ENCODE measurements at regions not wholly inside any gene's neighbourhood (a gene's known extent, or its start where the extent isn't known, plus 50 kb on each side); places are given as distances from the start of the nearest gene placed in this dataset.

GRCh38 chr10:1858048-1858447 is 120.7 kb upstream of the ADARB2 start:
- H4K91ac ChIP-seq (ENCODE audit: insufficient read length, low read depth, low read length) = no peak overlapping the region
- no peaks in the 10 kb centered on the region for H3K79me2 ChIP-seq (ENCODE audit: insufficient read depth, low read length)
- H3K79me1 ChIP-seq (ENCODE audit: insufficient read depth, low read depth, low read length, poor library complexity, severe bottlenecking) = no peaks in the 10 kb centered on the region
- H2BK120ac ChIP-seq (ENCODE audit: low read depth, low read length, poor library complexity, severe bottlenecking) = no peak overlapping the region
- Mint-ChIP-seq H3K27me3 (ENCODE audit: low read depth) (no peaks in the 10 kb centered on the region; the same call in 1 of the 2 replicates), H3K27ac (peak overlapping the region in 1 of 3 experiments; percentile 25; a peak in 2 of 7 replicates), H3K9me3 (no peaks in the 10 kb centered on the region), H3K4me3 (no peak overlapping the region), H3K36me3 (ENCODE audit: insufficient read depth in 1 of 3, low read depth in 3 of 3) (no peaks in the 10 kb centered on the region), H3K4me1 (no peaks in the 10 kb centered on the region)
- no peak overlapping the region for H3K27ac ChIP-seq (ENCODE audit: insufficient read length, low read depth, low read length)
- no peak overlapping the region for H2AK5ac ChIP-seq (ENCODE audit: insufficient read length, low read length)
- no peak overlapping the region for H3K9ac ChIP-seq (ENCODE audit: extremely low read depth, insufficient read length, low read length)
- no peak overlapping the region for H3K14ac ChIP-seq (ENCODE audit: insufficient read depth, low read length)
- H3K23me2 ChIP-seq (ENCODE audit: insufficient read length, low read depth, low read length, poor library complexity, severe bottlenecking) = no peaks in the 10 kb centered on the region
- no peaks in the 10 kb centered on the region for H3K9me3 ChIP-seq (ENCODE audit: control insufficient read depth, low read depth, low read length)
- no peak overlapping the region for H4K5ac ChIP-seq (ENCODE audit: insufficient read length, low read depth, low read length)
- H4K20me1 ChIP-seq (ENCODE audit: control insufficient read depth, insufficient read depth, insufficient read length) = no peaks in the 10 kb centered on the region
- H3K4me2 ChIP-seq (ENCODE audit: insufficient read depth, insufficient read length, low read length) = no peak overlapping the region
- no peak for TF ChIP-seq CTCF (conservative IDR thresholded peaks at IDR 0.05)
- no peak overlapping the region for H3K23ac ChIP-seq (ENCODE audit: insufficient read length, low read depth, low read length)
- H2AFZ ChIP-seq (ENCODE audit: low read length) = no peak overlapping the region
- H2BK15ac ChIP-seq (ENCODE audit: low read depth, low read length) = no peak overlapping the region; the same call in 1 of the 2 replicates
- no peak overlapping the region for H4K8ac ChIP-seq (replicated peaks; ENCODE audit: insufficient read length, low read depth, low read length)
- H2BK20ac ChIP-seq (ENCODE audit: low read depth, low read length, poor library complexity, severe bottlenecking) = no peak overlapping the region
- no peak overlapping the region for H3K4ac ChIP-seq (ENCODE audit: low read depth, low read length)
- no peak overlapping the region for H2BK5ac ChIP-seq (ENCODE audit: insufficient read length, low read length)
- H3K18ac ChIP-seq (ENCODE audit: insufficient read length, low read depth, low read length) = no peak overlapping the region
- WGBS (ENCODE audit: extremely low coverage, insufficient read length, low lambda C conversion rate) = no CpG with 5 or more reads among the region's 8 CpGs
- no peak overlapping the region for H3K56ac ChIP-seq (ENCODE audit: insufficient read length, low read depth, low read length)
- H2BK12ac ChIP-seq (ENCODE audit: insufficient read length, low read depth, low read length) = no peak overlapping the region
- H3T11ph ChIP-seq (ENCODE audit: low read length) = no peak overlapping the region
- H3K27me3 ChIP-seq (ENCODE audit: insufficient read depth, low read length) = no peaks in the 10 kb centered on the region
- no peak for DNase-seq
- no peaks in the 10 kb centered on the region for H3K4me1 ChIP-seq (ENCODE audit: insufficient read depth, low read length)
